GM08714 (cell line): ENCODE measurements at regions not wholly inside any gene's neighbourhood (a gene's known extent, or its start where the extent isn't known, plus 50 kb on each side); places are given as distances from the start of the nearest gene placed in this dataset.
"Not testable (repeated sequence)": the region's sequence is repeated elsewhere in the genome, so short reads cannot be mapped to it uniquely, and the experiment has no call there.

ENCODE experiments used
- H3K4me3 ChIP-seq: fragments of 200-500 bp; sonication (Bioruptor generic); 2 replicates; pipeline ENCODE4 v1.5.1; 2014; ENCODE audit warnings: mild to moderate bottlenecking, low read length, inconsistent platforms
- ZNF274 ChIP-seq: IDR thresholded peaks from 2 replicates; pipeline ENCODE4 v1.6.1; 2012; ENCODE audit warnings: mild to moderate bottlenecking, low read depth, low read length

DNA sequence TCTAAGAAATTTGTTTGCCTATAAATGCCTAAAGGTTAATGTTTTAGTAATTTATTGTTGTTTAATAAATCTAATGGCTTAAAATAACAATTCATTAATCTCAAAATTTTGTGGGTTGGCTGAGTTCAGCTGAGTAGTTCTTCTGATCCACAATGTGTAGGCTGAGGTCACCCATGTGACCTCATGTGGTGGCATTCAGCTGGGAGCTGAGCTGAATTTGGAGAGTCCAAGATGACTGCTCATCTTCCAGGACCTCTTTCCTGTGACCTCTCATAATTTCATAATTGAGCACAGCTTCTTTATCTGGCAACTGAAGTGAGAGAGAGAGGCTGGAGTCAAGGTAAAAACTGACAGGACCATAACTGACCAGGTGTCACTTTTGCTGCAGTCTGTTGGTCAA is 132.4 kb downstream of the TXNL1 start:
- no peak overlapping the region for H3K4me3 ChIP-seq
- TF ChIP-seq ZNF274, result no peak

DNA sequence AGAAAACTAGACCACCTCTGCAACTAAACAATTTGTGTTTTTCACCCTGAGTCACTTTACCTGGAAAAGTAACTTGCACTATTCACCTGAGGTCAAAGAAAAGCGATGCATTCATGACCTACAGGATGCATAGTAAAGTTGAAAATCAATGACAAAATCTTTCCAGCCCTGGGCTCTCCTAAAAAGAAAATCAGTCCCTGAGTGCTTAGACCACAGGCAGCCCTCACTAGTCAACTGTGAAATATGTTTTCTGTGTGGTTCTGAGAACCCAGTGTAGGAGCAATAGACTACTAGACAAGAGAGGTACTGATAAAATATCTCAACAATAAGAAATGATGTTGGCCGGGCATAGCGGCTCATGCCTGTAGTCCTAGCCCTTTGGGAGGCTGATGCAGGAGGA is 133.1 kb downstream of the TXNL1 start:
- no peak overlapping the region for H3K4me3 ChIP-seq
- no peak for TF ChIP-seq ZNF274

GRCh38 chr18:56501896-56502295 is 136.5 kb downstream of the TXNL1 start:
- H3K4me3 ChIP-seq, result no peak overlapping the region
- TF ChIP-seq ZNF274, result no peak

- no peak for TF ChIP-seq ZNF274
- no peak overlapping the region for H3K4me3 ChIP-seq
Observed at GRCh38 chr18:56495884-56496283, 142.5 kb downstream of the TXNL1 start.

GRCh38 chr18:56493531-56493930 is 144.9 kb downstream of the TXNL1 start:
- no peak for TF ChIP-seq ZNF274
- no peak overlapping the region for H3K4me3 ChIP-seq

GRCh38 chr18:56492136-56492535 is 146.3 kb downstream of the TXNL1 start:
- no peak overlapping the region for H3K4me3 ChIP-seq
- no peak for TF ChIP-seq ZNF274

DNA sequence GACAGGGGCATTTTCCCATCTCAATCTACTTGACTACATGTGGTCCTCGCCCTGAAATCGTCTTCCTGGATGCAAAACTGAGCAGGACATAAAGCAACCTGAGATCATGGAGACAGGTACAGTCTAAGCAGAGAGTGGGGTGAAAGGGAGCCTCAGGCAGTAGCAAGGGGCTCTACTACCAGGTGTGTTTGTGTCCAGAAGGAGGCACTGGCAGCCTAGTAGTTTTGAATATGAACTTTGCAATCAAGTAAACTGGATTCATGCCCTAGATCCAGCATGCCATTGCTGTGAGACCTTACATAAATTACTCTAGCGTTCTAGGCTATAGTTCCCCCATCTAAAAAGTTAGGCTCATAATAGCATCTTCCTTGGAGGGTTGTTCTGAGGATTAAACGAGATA is 147.4 kb downstream of the TXNL1 start:
- no peak for TF ChIP-seq ZNF274
- H3K4me3 ChIP-seq, result no peak overlapping the region

DNA sequence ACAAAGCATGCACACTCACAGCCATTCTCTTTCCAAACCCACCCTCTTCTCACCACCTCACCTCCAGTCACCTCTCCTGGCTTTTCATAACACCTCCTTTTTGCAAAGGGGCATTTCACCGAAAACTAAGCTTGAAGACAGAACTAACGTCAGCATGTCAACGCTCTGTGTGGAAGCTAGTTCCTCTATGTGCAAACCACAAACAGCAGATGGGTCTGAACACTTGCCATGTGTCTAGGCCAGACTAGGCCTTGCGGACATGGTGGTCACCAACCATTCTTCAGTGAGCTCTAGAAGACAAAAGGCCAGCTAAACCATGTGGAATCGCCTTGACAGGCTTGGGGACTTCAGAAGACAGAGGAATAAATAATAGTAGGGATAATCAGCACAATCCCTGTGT is 148.5 kb downstream of the TXNL1 start:
- no peak for TF ChIP-seq ZNF274
- no peak overlapping the region for H3K4me3 ChIP-seq

DNA sequence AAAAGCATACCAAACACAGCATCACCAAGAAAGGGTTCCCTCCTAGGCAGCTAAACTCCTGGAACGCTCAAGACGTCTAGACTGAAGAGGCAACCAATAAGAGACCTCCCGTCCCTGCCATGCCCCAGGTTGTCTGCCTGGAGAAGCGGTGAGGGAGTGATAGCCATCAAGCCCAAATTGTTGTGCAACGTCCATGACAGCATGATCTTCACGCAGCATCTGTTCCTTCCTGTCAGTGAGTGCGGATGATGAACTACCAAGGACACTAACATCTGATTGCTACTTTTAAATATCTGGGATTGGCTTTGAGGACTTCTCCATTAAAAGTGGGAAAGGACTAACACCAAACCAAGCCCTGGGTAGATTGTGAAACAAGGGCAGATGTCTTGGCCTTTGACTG is 149.7 kb downstream of the TXNL1 start:
- TF ChIP-seq ZNF274, result no peak
- H3K4me3 ChIP-seq, result no peak overlapping the region

- no peak for TF ChIP-seq ZNF274
Observed at GRCh38 chr18:56487801-56488200, 150.6 kb downstream of the TXNL1 start.

GRCh38 chr18:56483386-56483785 is 155.0 kb downstream of the TXNL1 start:
- no peak for TF ChIP-seq ZNF274
- no peak overlapping the region for H3K4me3 ChIP-seq

More at GRCh38 chr18:56487801-56488200, 150.6 kb downstream of the TXNL1 start:
- no peak overlapping the region for H3K4me3 ChIP-seq

DNA sequence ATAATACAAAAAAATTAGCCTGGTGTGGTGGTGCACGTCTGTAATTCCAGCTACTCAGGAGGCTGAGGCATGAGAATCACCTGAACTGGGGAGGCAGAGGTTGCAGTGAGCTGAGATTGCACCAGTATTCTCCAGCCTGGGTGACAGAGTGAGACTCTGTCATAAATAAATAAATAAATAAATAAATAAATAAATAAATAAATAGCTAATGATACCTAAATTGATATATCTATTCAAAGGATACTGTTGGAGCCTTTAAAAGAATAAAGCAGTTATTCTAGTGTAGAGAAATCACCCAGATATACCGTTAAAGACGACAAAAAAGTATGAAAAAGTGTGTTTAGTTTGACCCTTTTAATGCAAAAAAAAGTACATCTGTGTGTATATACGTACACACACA is 155.6 kb downstream of the TXNL1 start:
- H3K4me3 ChIP-seq, result not testable (repeated sequence)

DNA sequence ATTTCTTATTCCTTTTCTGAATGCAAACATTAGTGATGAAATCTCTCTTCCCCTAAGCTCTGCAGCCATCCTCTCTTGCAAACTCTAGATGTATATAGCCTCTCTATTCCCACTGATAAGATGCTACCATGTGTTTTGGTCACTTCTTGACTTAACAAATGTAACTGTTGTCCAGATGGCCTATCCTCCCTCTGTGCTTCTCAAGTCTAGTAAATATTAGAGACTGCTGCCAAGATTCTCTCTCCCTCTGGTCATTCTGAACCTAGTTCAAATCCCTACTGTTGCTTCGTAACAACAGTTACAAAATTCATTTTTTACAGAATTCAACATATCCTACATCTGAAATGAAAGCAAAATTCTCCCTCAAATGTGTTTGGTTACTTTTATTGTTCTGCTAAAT is 156.6 kb downstream of the TXNL1 start:
- H3K4me3 ChIP-seq, result no peak overlapping the region
- TF ChIP-seq ZNF274, result no peak

- H3K4me3 ChIP-seq, result no peak overlapping the region
- TF ChIP-seq ZNF274, result no peak
Observed at GRCh38 chr18:56479841-56480240, 158.6 kb downstream of the TXNL1 start.

DNA sequence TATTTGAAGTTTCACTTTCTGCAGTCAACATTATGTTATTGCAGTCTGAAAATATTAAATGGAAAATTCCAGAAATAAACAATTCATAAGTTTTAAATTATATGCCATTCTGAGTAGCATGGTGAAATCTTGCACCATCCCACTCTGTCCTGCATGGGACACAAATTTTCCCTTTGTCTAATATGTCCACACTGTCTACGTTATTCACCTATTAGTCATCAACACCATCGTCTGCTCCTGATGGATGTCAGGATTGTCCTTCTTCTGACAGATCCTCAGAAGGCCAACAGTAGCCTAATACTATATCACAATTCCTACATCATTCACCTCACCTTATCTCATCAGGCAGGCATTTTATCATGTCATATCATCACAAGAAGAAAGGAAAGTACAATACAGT is 163.1 kb downstream of the TXNL1 start:
- H3K4me3 ChIP-seq, result no peak overlapping the region
- no peak for TF ChIP-seq ZNF274

DNA sequence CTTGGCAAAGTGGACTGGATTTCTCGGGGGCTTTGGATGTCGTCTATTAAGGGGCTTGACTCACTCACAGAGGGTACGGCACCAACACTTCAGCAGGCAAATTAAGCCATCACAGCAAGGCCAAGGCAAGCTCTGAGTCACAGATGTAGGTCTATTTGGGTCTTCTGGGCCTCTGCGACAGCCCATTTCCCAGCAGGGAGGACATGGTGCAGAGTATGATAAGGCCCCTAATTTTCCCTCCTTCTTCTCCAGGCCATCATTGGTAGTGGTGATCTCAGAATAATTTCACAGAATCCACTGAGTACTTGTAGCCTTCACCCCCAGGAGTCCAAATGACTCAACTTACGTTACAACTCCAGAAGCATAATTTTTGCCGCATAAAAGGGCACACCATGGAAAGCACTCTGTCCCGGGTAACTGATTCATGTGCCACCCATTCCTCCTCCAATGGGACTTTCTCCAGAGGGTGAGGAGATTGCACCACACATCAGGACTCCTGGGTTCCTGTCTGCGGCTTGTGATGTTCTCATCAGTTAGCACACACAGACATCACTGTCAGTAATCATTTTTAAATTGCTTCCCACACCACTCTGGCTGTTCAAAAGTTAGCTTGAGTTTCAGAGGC is 164.9 kb downstream of the TXNL1 start:
- TF ChIP-seq ZNF274, result no peak
- H3K4me3 ChIP-seq, result no peak overlapping the region
